ENCODE measurements at regions not wholly inside any gene's neighbourhood (a gene's known extent, or its start where the extent isn't known, plus 50 kb on each side); places are given as distances from the start of the nearest gene placed in this dataset.

DNA sequence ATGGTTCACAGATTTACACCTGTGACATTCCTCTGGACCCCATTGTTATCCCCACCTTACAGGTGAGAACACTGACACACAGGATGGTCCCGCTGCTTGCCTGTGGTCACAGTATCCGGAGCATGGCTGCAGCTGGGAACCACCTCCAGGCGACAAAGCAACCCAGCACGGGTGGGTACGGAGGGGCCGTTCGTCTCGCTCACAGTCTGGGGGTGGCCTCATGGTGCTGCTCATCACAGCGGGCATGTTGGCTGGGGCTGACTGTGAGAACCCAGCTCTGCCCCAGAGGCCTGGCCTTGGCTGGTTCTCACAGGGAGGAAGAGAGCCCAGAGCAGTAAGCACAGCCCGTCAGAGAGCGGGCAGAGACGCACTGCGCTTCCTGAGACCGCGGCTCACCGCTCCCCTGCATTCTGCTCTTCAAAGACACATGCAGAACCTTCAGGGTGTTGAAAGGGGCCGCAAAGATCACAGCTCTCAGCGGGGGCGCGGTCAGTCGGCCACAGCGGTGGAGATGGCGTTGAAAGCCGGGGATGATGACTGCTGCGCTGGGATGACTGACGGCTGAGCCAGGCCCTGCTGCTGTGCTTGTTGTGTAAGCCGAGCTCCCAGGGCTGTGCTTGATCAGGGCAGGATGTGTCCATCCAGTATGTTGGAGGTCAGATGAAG is 423.0 kb downstream of the BRD1 start:
- H3K27me3 ChIP-seq (ENCODE audit: low read length) = no peaks in the 10 kb centered on the region
- no peaks in the 10 kb centered on the region for H3F3A ChIP-seq (ENCODE audit: insufficient read depth)
- no peak overlapping the region for H3K4me3 ChIP-seq (ENCODE audit: insufficient read depth, low read length, poor library complexity, severe bottlenecking)
- H4K20me1 ChIP-seq (ENCODE audit: low read depth, low read length) = no peaks in the 10 kb centered on the region
- no peak overlapping the region for H3K27ac ChIP-seq (ENCODE audit: low read depth, low read length)
- H3K9me2 ChIP-seq (replicated peaks; ENCODE audit: insufficient read depth, low read length) = no peaks in the 10 kb centered on the region
- H3K4me2 ChIP-seq (ENCODE audit: low read depth, low read length, poor library complexity, severe bottlenecking) = no peak overlapping the region
- no peaks in the 10 kb centered on the region for H3K36me3 ChIP-seq (ENCODE audit: low read length)
- TF ChIP-seq, protein P1, sequence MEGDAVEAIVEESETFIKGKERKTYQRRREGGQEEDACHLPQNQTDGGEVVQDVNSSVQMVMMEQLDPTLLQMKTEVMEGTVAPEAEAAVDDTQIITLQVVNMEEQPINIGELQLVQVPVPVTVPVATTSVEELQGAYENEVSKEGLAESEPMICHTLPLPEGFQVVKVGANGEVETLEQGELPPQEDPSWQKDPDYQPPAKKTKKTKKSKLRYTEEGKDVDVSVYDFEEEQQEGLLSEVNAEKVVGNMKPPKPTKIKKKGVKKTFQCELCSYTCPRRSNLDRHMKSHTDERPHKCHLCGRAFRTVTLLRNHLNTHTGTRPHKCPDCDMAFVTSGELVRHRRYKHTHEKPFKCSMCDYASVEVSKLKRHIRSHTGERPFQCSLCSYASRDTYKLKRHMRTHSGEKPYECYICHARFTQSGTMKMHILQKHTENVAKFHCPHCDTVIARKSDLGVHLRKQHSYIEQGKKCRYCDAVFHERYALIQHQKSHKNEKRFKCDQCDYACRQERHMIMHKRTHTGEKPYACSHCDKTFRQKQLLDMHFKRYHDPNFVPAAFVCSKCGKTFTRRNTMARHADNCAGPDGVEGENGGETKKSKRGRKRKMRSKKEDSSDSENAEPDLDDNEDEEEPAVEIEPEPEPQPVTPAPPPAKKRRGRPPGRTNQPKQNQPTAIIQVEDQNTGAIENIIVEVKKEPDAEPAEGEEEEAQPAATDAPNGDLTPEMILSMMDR (IDR thresholded peaks at IDR 0.05; ENCODE audit: insufficient read depth, low read length, poor library complexity, severe bottlenecking) = no peak
- TF ChIP-seq EZH2phosphoT487 (conservative IDR thresholded peaks at IDR 0.05; ENCODE audit: low read length) = no peak
- H3K9me3 ChIP-seq (ENCODE audit: insufficient read depth, low read length) = no peaks in the 10 kb centered on the region
- H2AFZ ChIP-seq (ENCODE audit: low read depth, low read length, severe bottlenecking) = no peak overlapping the region
- H3K79me2 ChIP-seq (ENCODE audit: insufficient read depth, low read length) = no peaks in the 10 kb centered on the region
- H3K9ac ChIP-seq (ENCODE audit: low read length) = no peak overlapping the region

DNA sequence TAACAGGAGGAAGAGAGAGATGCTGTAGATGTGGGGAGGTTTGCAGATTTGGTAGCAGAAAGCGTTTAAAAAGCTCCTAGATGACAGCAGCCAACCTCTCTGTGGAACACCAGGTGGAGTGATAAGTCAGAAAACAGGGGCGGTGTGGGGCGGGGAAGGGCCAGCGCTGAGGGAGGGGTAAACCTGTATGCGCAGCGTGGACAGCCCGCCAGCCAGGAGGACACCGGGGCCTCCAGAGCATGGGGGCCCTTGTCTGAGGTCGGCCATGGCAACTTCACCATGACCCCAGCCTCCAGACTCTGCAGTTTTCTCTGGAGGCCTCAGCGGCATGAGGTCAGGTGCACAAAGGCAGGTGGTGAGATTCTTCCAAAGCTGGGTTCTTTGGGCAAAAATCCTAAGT is 423.7 kb downstream of the BRD1 start:
- Histone ChIP-seq H3F3A (ENCODE audit: insufficient read depth) (no peaks in the 10 kb centered on the region), H3K79me2 (ENCODE audit: insufficient read depth, low read length) (no peaks in the 10 kb centered on the region), H3K9me3 (ENCODE audit: insufficient read depth, low read length) (no peaks in the 10 kb centered on the region), H3K27me3 (ENCODE audit: low read length) (no peaks in the 10 kb centered on the region), H3K9ac (ENCODE audit: low read length) (no peak overlapping the region), H4K20me1 (ENCODE audit: low read depth, low read length) (no peaks in the 10 kb centered on the region), H3K36me3 (ENCODE audit: low read length) (no peaks in the 10 kb centered on the region), H3K4me2 (ENCODE audit: low read depth, low read length, poor library complexity, severe bottlenecking) (no peak overlapping the region), H2AFZ (ENCODE audit: low read depth, low read length, severe bottlenecking) (no peak overlapping the region), H3K4me3 (ENCODE audit: insufficient read depth, low read length, poor library complexity, severe bottlenecking) (no peak overlapping the region), H3K27ac (ENCODE audit: low read depth, low read length) (no peak overlapping the region), H3K9me2 (replicated peaks; ENCODE audit: insufficient read depth, low read length) (no peaks in the 10 kb centered on the region)
- no peak for TF ChIP-seq EZH2phosphoT487 (conservative IDR thresholded peaks at IDR 0.05; ENCODE audit: low read length)
- TF ChIP-seq, protein P1 (IDR thresholded peaks at IDR 0.05; ENCODE audit: insufficient read depth, low read length, poor library complexity, severe bottlenecking) = no peak

DNA sequence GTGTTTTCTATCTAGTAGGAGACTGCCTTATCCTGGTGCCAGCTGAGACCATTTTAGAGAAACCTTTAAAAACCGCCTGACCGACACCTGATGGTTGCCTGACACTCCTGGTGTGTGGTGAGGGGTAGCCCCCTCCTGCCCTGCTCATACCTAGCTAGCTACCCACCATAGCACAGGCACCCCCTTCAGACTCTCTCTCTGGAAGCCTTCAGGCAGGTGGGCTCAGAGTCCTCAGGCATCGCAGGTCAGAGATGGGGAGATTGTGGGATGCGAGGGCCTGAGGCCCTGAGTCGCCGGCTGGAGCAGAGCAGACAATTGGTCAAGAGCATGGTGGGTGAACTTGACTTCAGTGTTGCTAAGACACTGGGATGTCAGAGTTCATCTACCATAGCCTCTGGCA is 424.6 kb downstream of the BRD1 start:
- no peaks in the 10 kb centered on the region for H3K27me3 ChIP-seq (ENCODE audit: low read length)
- H2AFZ ChIP-seq (ENCODE audit: low read depth, low read length, severe bottlenecking) = no peak overlapping the region
- H3K4me2 ChIP-seq (ENCODE audit: low read depth, low read length, poor library complexity, severe bottlenecking) = no peak overlapping the region
- no peaks in the 10 kb centered on the region for H3K9me2 ChIP-seq (replicated peaks; ENCODE audit: insufficient read depth, low read length)
- no peak overlapping the region for H3K27ac ChIP-seq (ENCODE audit: low read depth, low read length)
- no peaks in the 10 kb centered on the region for H3K36me3 ChIP-seq (ENCODE audit: low read length)
- no peak overlapping the region for H3K4me3 ChIP-seq (ENCODE audit: insufficient read depth, low read length, poor library complexity, severe bottlenecking)
- no peak for TF ChIP-seq EZH2phosphoT487 (conservative IDR thresholded peaks at IDR 0.05; ENCODE audit: low read length)
- TF ChIP-seq, protein P1 (IDR thresholded peaks at IDR 0.05; ENCODE audit: insufficient read depth, low read length, poor library complexity, severe bottlenecking) = no peak
- no peaks in the 10 kb centered on the region for H4K20me1 ChIP-seq (ENCODE audit: low read depth, low read length)
- no peak overlapping the region for H3K9ac ChIP-seq (ENCODE audit: low read length)
- no peaks in the 10 kb centered on the region for H3F3A ChIP-seq (ENCODE audit: insufficient read depth)
- no peaks in the 10 kb centered on the region for H3K9me3 ChIP-seq (ENCODE audit: insufficient read depth, low read length)
- no peaks in the 10 kb centered on the region for H3K79me2 ChIP-seq (ENCODE audit: insufficient read depth, low read length)
